Fibroblast of mammary gland (primary cell): ENCODE measurements at regions not wholly inside any gene's neighbourhood (a gene's known extent, or its start where the extent isn't known, plus 50 kb on each side); places are given as distances from the start of the nearest gene placed in this dataset.

Source experiments
- DNase-seq: peaks from one replicate; pipeline ENCODE4 v3.0.0-alpha.2; 2010; ENCODE audit warnings: low read depth
- H3K4me3 ChIP-seq: 2 replicates; pipeline ENCODE4 v1.5.1; 2011; ENCODE audit warnings: low read depth, mild to moderate bottlenecking, low read length, moderate library complexity; ENCODE audit not compliant: control insufficient read depth
- TF ChIP-seq, protein P1 (sequence below): conservative IDR thresholded peaks from 2 replicates; pipeline ENCODE4 v1.5.1; 2011; ENCODE audit warnings: low read depth, low read length, inconsistent platforms; ENCODE audit not compliant: control insufficient read depth, insufficient read depth

DNA sequence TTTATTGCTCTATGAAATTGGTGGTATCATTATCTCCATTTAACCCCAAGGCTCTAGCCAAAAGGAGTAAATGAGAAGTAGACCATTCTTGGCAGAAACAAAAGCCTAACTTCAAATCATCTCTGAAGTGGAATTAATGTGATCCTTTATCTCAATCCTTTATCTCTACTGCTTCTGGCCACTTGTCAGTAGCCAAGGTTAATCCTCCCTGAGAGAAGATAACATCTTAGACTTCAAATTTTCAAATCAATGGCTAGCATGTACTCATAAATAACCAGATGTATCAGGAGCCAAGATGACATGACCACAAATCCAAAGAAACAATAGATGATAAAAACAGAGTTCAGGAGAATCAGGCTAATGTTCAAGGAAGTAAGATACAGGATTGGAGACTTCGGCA lies 123.1 kb upstream of the RASSF8 start:
- TF ChIP-seq, protein P1, sequence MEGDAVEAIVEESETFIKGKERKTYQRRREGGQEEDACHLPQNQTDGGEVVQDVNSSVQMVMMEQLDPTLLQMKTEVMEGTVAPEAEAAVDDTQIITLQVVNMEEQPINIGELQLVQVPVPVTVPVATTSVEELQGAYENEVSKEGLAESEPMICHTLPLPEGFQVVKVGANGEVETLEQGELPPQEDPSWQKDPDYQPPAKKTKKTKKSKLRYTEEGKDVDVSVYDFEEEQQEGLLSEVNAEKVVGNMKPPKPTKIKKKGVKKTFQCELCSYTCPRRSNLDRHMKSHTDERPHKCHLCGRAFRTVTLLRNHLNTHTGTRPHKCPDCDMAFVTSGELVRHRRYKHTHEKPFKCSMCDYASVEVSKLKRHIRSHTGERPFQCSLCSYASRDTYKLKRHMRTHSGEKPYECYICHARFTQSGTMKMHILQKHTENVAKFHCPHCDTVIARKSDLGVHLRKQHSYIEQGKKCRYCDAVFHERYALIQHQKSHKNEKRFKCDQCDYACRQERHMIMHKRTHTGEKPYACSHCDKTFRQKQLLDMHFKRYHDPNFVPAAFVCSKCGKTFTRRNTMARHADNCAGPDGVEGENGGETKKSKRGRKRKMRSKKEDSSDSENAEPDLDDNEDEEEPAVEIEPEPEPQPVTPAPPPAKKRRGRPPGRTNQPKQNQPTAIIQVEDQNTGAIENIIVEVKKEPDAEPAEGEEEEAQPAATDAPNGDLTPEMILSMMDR = no peak
- no peak for DNase-seq

DNA sequence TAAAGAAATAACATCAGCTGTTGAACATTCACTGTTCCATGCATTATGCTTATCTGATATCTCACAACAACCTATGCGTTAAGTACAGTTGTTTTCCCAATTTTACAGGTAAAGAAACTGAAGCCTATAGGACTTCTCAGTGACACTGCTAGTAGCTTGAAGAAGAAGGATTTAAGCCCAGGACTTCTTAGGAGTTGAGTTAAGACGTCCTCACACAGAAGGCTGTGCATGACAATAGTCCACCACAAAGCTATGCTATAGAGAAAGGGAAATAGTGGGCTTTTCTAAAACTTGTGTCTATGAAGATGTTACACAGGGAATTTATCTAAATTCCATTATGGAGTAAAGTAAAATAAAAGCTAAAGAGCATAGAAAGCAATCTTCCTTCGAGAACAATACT lies 120.5 kb upstream of the RASSF8 start:
- no peak overlapping the region for H3K4me3 ChIP-seq
- DNase-seq = no peak
- TF ChIP-seq, protein P1 = no peak

More for the DNA sequence above, 123.1 kb upstream of the RASSF8 start:
- no peak overlapping the region for H3K4me3 ChIP-seq

DNA sequence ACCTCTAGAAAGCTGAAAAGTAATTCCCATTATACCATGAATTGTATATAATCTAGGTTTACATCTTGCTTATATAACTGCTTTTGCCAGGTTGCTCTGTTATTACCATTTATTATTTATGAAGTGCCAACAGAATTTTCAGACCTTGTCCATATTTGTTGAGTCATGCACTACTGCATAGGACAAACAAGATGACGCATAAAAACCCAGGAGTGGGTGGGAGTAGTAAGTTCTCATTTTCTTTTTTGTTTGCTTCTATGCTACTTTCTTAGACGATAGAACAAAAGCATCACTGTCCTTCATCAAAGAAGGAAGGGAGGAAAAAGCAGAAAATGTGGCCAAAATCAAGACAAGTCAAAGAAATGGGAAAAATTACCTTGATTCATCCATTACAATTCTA lies 119.0 kb upstream of the RASSF8 start:
- TF ChIP-seq, protein P1 = no peak
- H3K4me3 ChIP-seq = no peak overlapping the region
- DNase-seq = peak; percentile 92

DNA sequence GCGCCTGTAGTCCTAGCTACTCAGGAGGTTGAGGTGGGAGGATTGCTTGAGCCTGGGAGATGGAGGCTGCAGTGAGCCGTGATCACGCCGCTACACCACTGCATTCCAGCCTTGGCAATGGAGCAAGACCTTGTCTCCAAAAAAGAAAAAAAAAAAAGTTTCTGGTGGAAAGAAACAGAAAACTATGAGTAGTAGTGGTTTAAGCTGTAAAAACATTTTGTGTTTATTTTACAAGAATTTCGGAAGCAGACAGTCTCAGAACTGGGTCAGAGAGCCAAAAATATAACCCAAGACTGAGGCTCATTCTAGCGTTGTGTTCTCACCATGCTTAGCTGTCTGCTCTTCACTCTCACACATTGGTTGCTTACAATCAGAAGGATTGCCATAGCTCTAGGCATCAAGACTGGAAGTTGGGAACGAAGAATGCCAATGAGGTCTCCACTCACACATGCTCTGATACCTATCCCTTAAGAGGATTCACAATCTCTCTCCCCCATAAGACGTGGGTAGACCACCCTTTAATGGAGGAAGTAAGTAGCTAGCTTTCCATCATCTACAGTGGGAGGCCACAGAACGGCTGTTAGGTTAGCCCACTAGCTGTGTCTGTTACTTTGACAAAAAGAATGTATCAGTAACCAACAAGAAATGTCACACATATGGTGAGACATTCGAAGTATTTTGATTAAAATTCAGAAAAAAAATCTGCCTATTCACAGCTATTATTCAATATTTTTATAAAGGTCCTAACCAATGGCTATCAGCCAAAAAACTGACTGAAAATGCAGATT lies 117.6 kb upstream of the RASSF8 start:
- DNase-seq = peak; percentile 77
- TF ChIP-seq, protein P1 = no peak
- no peak overlapping the region for H3K4me3 ChIP-seq

DNA sequence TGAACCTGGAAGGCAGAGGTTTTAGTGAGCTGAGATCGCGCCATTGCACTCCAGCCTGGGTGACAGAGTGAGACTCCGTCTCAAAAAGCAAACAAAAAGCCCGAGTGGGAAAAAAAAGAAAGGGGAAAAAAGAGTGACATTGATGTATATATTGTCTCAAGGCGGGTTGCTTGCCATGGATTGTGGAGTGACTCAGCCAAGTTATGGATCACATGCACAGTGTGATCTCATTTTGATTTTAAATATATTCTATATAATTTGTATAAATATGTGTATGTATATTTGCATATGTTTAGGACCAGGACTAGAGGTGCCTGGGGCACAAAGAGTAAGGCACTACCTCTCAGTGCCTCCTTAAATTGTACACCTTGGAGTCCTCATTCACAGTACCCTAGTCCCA lies 116.2 kb upstream of the RASSF8 start:
- no peak overlapping the region for H3K4me3 ChIP-seq
- DNase-seq = no peak
- TF ChIP-seq, protein P1 = no peak

DNA sequence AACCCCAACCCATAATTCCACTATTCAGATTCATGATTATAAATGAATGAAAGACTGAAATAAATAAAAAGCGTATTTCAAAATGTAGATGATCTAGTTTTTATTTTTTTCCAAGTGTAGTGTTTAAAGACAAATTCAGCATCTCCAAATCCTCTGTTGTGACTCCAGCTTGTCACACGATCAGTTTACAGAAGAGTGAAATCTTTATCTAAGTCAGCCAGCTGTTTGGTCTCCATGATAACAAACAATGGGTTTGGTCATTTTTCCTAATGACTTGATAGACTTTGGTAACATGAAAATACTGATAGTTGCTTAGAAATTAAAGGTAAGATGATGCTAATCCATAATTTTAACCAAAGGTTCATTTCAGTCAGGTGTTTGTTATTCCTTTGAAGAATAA lies 114.5 kb upstream of the RASSF8 start:
- TF ChIP-seq, protein P1 = no peak
- no peak overlapping the region for H3K4me3 ChIP-seq
- DNase-seq = no peak
